Hepatocyte (in vitro differentiated cells): ENCODE measurements at regions not wholly inside any gene's neighbourhood (a gene's known extent, or its start where the extent isn't known, plus 50 kb on each side); places are given as distances from the start of the nearest gene placed in this dataset.

Source experiments
- CTCF ChIP-seq: fragments of 200-600 bp; sonication (generic); IDR thresholded peaks from 2 replicates; pipeline ENCODE4 v1.5.1; 2016; ENCODE audit warnings: antibody characterized with exemption, mild to moderate bottlenecking; ENCODE audit not compliant: poor library complexity
- EZH2 ChIP-seq: fragments of 200-600 bp; sonication (generic); IDR thresholded peaks from 2 replicates; pipeline ENCODE4 v1.6.1; 2016; ENCODE audit warnings: antibody characterized with exemption, mild to moderate bottlenecking, borderline replicate concordance
- EZH2phosphoT487 ChIP-seq: fragments of 200-600 bp; sonication (generic); IDR thresholded peaks from one replicate; pipeline ENCODE4 v1.6.1; 2018; ENCODE audit warnings: antibody characterized with exemption, mild to moderate bottlenecking, low read depth, moderate library complexity; ENCODE audit not compliant: unreplicated experiment, severe bottlenecking

- no peak for TF ChIP-seq EZH2phosphoT487
- TF ChIP-seq CTCF: no peak
- TF ChIP-seq EZH2: no peak
Observed at GRCh38 chr15:47470983-47471382, 246.3 kb upstream of the SEMA6D start.
